ENCODE measurements at regions not wholly inside any gene's neighbourhood (a gene's known extent, or its start where the extent isn't known, plus 50 kb on each side); places are given as distances from the start of the nearest gene placed in this dataset.

DNA sequence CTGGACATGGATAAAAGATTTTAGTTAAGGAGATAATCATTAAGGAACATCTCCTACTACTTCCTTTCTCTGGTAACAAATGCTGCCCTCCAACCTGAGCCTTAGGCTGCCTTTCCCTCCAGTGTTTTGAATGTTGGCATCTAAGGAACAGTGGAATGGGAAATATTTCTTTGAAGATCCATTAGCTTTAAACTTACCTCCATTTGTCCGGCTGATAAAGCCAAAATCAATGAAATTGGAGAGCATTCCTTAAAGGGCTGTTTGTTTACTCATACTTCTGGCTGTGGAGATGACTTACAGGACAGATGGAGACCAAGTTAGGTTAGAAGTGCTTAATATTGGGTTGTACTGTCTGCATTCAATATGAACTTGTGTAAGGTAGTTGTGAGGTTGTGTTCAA is 439.1 kb downstream of the PLA2G4A start:
- DNase-seq (ENCODE audit: insufficient read length, low spot score) (no peak), FAIRE-seq (peak; percentile 6)
- TF ChIP-seq, protein P1, sequence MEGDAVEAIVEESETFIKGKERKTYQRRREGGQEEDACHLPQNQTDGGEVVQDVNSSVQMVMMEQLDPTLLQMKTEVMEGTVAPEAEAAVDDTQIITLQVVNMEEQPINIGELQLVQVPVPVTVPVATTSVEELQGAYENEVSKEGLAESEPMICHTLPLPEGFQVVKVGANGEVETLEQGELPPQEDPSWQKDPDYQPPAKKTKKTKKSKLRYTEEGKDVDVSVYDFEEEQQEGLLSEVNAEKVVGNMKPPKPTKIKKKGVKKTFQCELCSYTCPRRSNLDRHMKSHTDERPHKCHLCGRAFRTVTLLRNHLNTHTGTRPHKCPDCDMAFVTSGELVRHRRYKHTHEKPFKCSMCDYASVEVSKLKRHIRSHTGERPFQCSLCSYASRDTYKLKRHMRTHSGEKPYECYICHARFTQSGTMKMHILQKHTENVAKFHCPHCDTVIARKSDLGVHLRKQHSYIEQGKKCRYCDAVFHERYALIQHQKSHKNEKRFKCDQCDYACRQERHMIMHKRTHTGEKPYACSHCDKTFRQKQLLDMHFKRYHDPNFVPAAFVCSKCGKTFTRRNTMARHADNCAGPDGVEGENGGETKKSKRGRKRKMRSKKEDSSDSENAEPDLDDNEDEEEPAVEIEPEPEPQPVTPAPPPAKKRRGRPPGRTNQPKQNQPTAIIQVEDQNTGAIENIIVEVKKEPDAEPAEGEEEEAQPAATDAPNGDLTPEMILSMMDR (IDR thresholded peaks at IDR 0.05; ENCODE audit: insufficient read depth, missing control alignments) = no peak

DNA sequence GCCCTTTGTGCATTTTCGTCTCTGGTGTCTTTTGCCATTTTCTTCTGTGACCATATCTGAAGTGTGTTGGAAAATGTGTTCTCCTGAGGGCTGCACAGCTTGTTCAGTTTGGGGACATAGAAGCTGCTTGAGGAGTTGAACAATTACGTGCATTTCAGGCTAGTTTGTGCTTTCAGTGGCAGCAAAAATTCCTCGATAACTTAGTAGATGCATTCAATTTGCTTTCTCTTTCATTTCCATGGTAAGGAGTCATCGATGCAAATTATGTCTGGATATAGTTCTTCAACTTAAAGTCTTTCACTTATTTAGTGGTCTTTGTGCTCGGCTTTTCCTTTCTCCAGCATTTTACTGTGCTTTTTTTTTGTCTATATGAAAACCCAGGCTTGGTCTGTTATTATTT is 441.5 kb downstream of the PLA2G4A start:
- no peak for FAIRE-seq
- DNase-seq (ENCODE audit: insufficient read length, low spot score) = no peak
- TF ChIP-seq, protein P1 (IDR thresholded peaks at IDR 0.05; ENCODE audit: insufficient read depth, missing control alignments) = no peak

DNA sequence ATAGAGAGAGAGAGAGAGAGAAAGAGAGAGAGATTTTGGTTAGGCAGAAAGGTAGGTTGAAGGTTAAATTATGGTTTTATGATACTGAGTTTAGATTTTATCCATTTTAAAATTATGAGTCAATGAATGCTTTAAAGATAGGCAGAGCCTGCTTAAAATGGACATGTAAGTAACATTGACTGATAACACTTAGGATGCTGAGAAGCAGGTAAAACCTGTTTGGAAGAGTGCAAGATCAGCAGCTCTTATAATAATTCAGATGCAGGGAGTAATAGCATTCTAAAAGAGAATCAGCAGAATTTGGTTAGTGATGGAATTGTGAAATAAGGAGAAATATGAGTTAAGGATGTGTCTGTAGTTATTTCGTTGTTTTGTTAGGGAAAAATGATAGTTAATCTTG is 446.6 kb downstream of the PLA2G4A start:
- DNase-seq (ENCODE audit: insufficient read length, low spot score) = no peak
- peak; percentile 58 for FAIRE-seq
- TF ChIP-seq, protein P1 (IDR thresholded peaks at IDR 0.05; ENCODE audit: insufficient read depth, missing control alignments) = no peak

DNA sequence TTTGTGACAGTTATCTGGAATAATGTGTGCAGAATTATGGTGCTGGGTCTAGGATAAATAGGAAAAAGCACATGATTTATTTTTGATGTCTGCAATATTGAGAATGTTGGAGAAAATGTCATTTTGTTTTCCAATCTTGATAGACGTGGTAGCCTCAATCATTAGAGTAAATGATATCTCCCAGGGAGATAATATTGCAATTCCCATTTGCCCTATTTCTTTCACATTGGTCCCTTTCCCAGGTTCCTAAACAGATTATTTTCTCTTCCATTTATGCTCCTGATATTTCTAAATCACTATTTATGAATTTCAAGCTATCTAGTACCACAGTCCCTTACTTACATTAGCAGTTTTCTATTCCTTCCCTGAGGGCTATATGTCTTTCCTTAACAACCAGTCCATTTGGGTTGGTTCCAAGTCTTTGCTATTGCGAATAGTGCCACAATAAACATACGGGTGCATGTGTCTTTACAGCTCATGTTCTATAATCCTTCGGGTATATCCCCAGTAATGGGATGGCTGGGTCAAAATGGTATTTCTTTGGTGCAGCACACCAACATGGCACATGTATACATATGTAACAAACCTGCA is 447.3 kb downstream of the PLA2G4A start:
- no peak for DNase-seq (ENCODE audit: insufficient read length, low spot score)
- FAIRE-seq = no peak

DNA sequence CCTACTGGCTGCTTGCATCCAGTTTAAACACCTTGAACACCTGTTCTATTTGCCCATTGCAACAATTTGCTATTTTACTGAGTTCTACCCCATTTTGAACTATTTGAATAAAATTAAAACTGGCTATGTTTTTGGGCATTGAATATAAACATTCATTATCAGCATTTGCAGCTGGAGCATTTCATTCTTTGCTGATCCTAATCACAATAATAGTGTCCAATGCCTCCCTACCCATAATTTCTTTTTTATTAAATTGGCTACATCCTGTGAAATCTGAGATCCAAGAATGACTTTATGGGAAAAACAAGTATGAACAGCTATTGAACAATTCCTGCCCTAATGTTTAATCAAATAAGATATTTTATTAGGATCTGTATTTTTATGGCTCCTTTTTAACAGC is 447.9 kb downstream of the PLA2G4A start:
- TF ChIP-seq, protein P1 (IDR thresholded peaks at IDR 0.05; ENCODE audit: insufficient read depth, missing control alignments) = no peak
- FAIRE-seq (no peak), DNase-seq (ENCODE audit: insufficient read length, low spot score) (no peak)

More for the DNA sequence above, 447.3 kb downstream of the PLA2G4A start:
- TF ChIP-seq, protein P1 (IDR thresholded peaks at IDR 0.05; ENCODE audit: insufficient read depth, missing control alignments) = no peak

DNA sequence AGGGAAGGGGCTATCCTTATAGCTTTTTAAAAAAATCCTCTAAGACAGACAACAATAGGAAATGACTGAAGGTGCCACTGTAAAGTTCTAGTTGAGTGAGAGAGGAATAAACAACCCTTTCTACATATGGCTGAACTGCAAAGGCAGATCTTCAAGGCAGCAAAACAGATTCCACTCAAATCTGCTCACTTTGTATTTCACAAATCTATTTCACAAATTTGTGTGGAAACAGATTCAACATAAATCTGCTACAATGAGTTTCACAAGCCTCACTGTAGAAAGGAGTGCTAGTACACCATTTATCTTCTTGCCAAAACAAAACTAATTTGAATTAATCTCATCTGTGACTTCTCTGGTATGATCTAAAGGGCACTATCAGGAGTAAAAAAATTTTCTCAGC is 451.3 kb downstream of the PLA2G4A start:
- DNase-seq (ENCODE audit: insufficient read length, low spot score) = no peak
- TF ChIP-seq, protein P1 (IDR thresholded peaks at IDR 0.05; ENCODE audit: insufficient read depth, missing control alignments) = no peak
- FAIRE-seq = peak; percentile 66

DNA sequence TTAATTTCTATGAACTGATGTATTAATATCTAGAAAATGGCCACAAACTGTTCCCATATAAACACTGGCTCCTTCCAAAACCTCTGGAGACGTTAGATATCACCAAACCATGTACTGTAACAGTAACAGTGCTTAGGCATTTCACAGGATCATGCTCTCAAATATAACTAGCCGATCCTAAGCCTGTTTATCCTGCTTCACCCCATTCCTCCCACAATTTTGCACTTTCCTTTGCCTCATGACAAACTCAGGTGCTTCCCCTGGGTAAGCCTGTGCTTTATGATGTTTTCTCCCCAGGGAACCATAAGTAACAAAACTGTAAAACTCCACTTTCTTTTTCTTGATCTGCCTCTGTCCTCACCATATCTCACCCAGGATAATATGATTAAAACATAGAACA is 452.3 kb downstream of the PLA2G4A start:
- DNase-seq (ENCODE audit: insufficient read length, low spot score) = no peak
- peak; percentile 16 for FAIRE-seq
- TF ChIP-seq, protein P1 (IDR thresholded peaks at IDR 0.05; ENCODE audit: insufficient read depth, missing control alignments) = no peak

Data from D721Med (cell line).